HFFc6 (cell line): ENCODE measurements at regions not wholly inside any gene's neighbourhood (a gene's known extent, or its start where the extent isn't known, plus 50 kb on each side); places are given as distances from the start of the nearest gene placed in this dataset.

Experiments used
- DNase-seq: peaks from one replicate; pipeline ENCODE4 v3.0.0-alpha.2; 2018
- H3K27ac Mint-ChIP-seq: 2 replicates; pipeline ENCODE4 v1.8.0; 2020; ENCODE audit warnings: mild to moderate bottlenecking, mixed read lengths
- H3K27me3 Mint-ChIP-seq: 2 replicates; pipeline ENCODE4 v1.8.0; 2021; ENCODE audit warnings: mild to moderate bottlenecking, moderate library complexity, mixed read lengths; ENCODE audit not compliant: insufficient read depth
- H3K36me3 Mint-ChIP-seq: 2 replicates; pipeline ENCODE4 v1.8.0; 2021; ENCODE audit warnings: low read depth, mixed read lengths
- H3K4me1 Mint-ChIP-seq: 2 replicates; pipeline ENCODE4 v1.8.0; 2020; ENCODE audit warnings: low read depth, mixed read lengths
- H3K4me3 Mint-ChIP-seq: 2 replicates; pipeline ENCODE4 v1.8.0; 2020; ENCODE audit warnings: mild to moderate bottlenecking, moderate library complexity, mixed read lengths
- H3K9me3 Mint-ChIP-seq: 2 replicates; pipeline ENCODE4 v1.8.0; 2020; ENCODE audit warnings: mild to moderate bottlenecking, mixed read lengths
- CTCF ChIP-seq: fragments of 200-600 bp; sonication (generic); IDR thresholded peaks from 2 replicates; pipeline ENCODE4 v1.5.0; 2021; ENCODE audit warnings: antibody characterized with exemption, mild to moderate bottlenecking

GRCh38 chr10:36542493-36542892, 582.9 kb upstream of the ANKRD30A start:
- peaks cover 28% of the 10 kb centered on the region for H3K9me3 Mint-ChIP-seq
- no peak overlapping the region for H3K4me3 Mint-ChIP-seq
- no peaks in the 10 kb centered on the region for H3K27me3 Mint-ChIP-seq
- TF ChIP-seq CTCF, result no peak
- no peaks in the 10 kb centered on the region for H3K36me3 Mint-ChIP-seq
- H3K4me1 Mint-ChIP-seq, result no peaks in the 10 kb centered on the region
- no peak for DNase-seq
- no peak overlapping the region for H3K27ac Mint-ChIP-seq

GRCh38 chr10:36540611-36541010, 584.8 kb upstream of the ANKRD30A start:
- Mint-ChIP-seq H3K36me3 (no peaks in the 10 kb centered on the region), H3K9me3 (peaks cover 18% of the 10 kb centered on the region), H3K27me3 (no peaks in the 10 kb centered on the region), H3K27ac (no peak overlapping the region), H3K4me3 (no peak overlapping the region), H3K4me1 (no peaks in the 10 kb centered on the region)
- no peak for DNase-seq
- TF ChIP-seq CTCF, result no peak

- no peaks in the 10 kb centered on the region for H3K27me3 Mint-ChIP-seq
- H3K9me3 Mint-ChIP-seq, result peaks cover 15% of the 10 kb centered on the region
- no peak for DNase-seq
- H3K4me3 Mint-ChIP-seq, result no peak overlapping the region
- H3K4me1 Mint-ChIP-seq, result no peaks in the 10 kb centered on the region
- no peak for TF ChIP-seq CTCF
- H3K27ac Mint-ChIP-seq, result no peak overlapping the region
- H3K36me3 Mint-ChIP-seq, result no peaks in the 10 kb centered on the region
These were observed 586.3 kb upstream of the ANKRD30A start for GRCh38 chr10:36538953-36539586.

GRCh38 chr10:36534471-36535002, 590.9 kb upstream of the ANKRD30A start:
- Mint-ChIP-seq H3K27me3 (no peaks in the 10 kb centered on the region), H3K36me3 (no peaks in the 10 kb centered on the region), H3K9me3 (peaks cover 10% of the 10 kb centered on the region), H3K27ac (no peak overlapping the region), H3K4me3 (no peak overlapping the region), H3K4me1 (no peaks in the 10 kb centered on the region)
- DNase-seq, result no peak
- no peak for TF ChIP-seq CTCF

- no peak for TF ChIP-seq CTCF
- no peaks in the 10 kb centered on the region for H3K36me3 Mint-ChIP-seq
- H3K9me3 Mint-ChIP-seq, result peaks cover 6% of the 10 kb centered on the region; the same call in 1 of the 2 replicates
- no peaks in the 10 kb centered on the region for H3K27me3 Mint-ChIP-seq
- H3K4me3 Mint-ChIP-seq, result no peak overlapping the region
- H3K27ac Mint-ChIP-seq, result no peak overlapping the region
- no peak for DNase-seq
- H3K4me1 Mint-ChIP-seq, result no peaks in the 10 kb centered on the region
These were observed 591.5 kb upstream of the ANKRD30A start for GRCh38 chr10:36533861-36534260.
